Transverse colon (tissue), 4 donors: ENCODE measurements at regions not wholly inside any gene's neighbourhood (a gene's known extent, or its start where the extent isn't known, plus 50 kb on each side); places are given as distances from the start of the nearest gene placed in this dataset.
A peak's percentile ranks its signal among the peaks of the same experiment; 100 is the strongest.

ENCODE experiments used
- DNase-seq: peaks from one replicate; pipeline ENCODE4 v3.0.0-alpha.2; 2019
- H3K27ac ChIP-seq, 4 donors: fragments of 200-600 bp; sonication (generic); 2 replicates each; pipeline ENCODE4 v1.5.1; 2016 to 2018; ENCODE audit warnings: inconsistent platforms in 4 of 4
- H3K27me3 ChIP-seq: fragments of 200-600 bp; sonication (generic); 2 replicates; pipeline ENCODE4 v1.5.1; 2017; ENCODE audit warnings: inconsistent platforms
- H3K36me3 ChIP-seq, 4 donors: fragments of 200-600 bp; sonication (generic); 2 replicates each; pipeline ENCODE4 v1.5.1; 2017 to 2019; ENCODE audit warnings: inconsistent platforms in 4 of 4
- H3K4me1 ChIP-seq, 4 donors: fragments of 200-600 bp; sonication (generic); 2 replicates each; pipeline ENCODE4 v1.5.1; 2017 to 2020; ENCODE audit warnings: inconsistent platforms in 4 of 4
- H3K4me3 ChIP-seq, 4 donors: fragments of 200-600 bp; sonication (generic); 1 replicate in 1 of 4; 2 replicates in 3 of 4; pipeline versions ENCODE4 v1.5.1 to v1.6.1; 2017 to 2019; ENCODE audit warnings: inconsistent platforms in 4 of 4
- H3K9me3 ChIP-seq, 2 donors: fragments of 200-600 bp; sonication (generic); 2 replicates each; pipeline ENCODE4 v1.5.1; 2017 to 2019; ENCODE audit warnings: inconsistent platforms in 2 of 2
- CTCF ChIP-seq, 5 experiments: fragments of 200-600 bp in 3 of 5; fragments of 450-650 bp in 2 of 5; sonication (generic) in 3 of 5; IDR thresholded peaks; 1 replicate in 2 of 5; 2 replicates in 3 of 5; pipeline ENCODE4 v1.5.1; 2016 to 2017; ENCODE audit warnings: antibody characterized with exemption in 5 of 5, inconsistent platforms in 3 of 5, mild to moderate bottlenecking in 2 of 5, moderate library complexity in 1 of 5
- EP300 ChIP-seq: sonication (generic); formaldehyde crosslinking; IDR thresholded peaks from one replicate; pipeline ENCODE4 v1.6.1; 2017; ENCODE audit warnings: antibody characterized with exemption, low read depth
- POLR2A ChIP-seq: fragments of 450-650 bp; IDR thresholded peaks from one replicate; pipeline ENCODE4 v1.6.1; 2016; ENCODE audit warnings: antibody characterized with exemption, mild to moderate bottlenecking, moderate library complexity
- POLR2AphosphoS5 ChIP-seq, 3 donors: sonication (generic); formaldehyde crosslinking; IDR thresholded peaks; one replicate each; pipeline ENCODE4 v1.6.1; 2016; ENCODE audit warnings: antibody characterized with exemption in 3 of 3
- WGBS, 2 donors: methylation state at CpG; one replicate each; pipeline ENCODE4 v1.1.5; 2018; ENCODE audit warnings: low coverage in 1 of 2; 5-methylcytosine and 5-hydroxymethylcytosine counted together
- in situ Hi-C, 4 donors: fragments of 200-750 bp; cut with MboI; loops; one replicate each; pipeline versions ENCODE4 v1.15.0 to v1.15.1; 2017; ENCODE audit warnings: low sequenced_read_pairs in 3 of 4, low pct_ligation_motif_present in 1 of 4, low pct_unique_long_range_greater_than_20kb in 1 of 4
- intact Hi-C: fragments of 100-400 bp; cut with DNase I; formaldehyde crosslinking; loops from one replicate; pipeline ENCODE4 v1.15.1; 2023; ENCODE audit warnings: low total_unique reads

DNA sequence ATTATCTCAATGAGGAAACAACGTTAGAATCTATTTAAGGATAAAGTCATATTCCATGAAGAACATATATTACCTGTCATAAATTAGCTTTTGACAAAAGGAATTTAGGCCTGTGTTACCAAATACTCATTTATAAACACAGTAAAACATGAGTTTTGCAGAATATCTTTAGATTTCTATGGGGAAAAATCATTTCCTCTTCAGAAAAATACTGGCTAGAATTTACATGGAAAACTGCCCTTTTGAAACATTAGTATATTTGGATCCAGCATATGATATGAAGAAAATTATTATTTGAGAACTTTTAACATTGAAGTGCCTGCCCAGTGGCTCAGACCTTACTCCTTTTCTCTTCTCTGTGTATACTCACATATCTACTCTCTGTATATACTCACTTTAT is 131.4 kb upstream of the NEIL3 start:
- Histone ChIP-seq H3K4me1 (no peaks in the 10 kb centered on the region), H3K27me3 (no peaks in the 10 kb centered on the region), H3K27ac (peak overlapping the region in 2 of 4 donors; percentile 36 to 37), H3K9me3 (no peaks in the 10 kb centered on the region), H3K4me3 (no peak overlapping the region), H3K36me3 (no peaks in the 10 kb centered on the region)
- WGBS, 2 donors, result 5 to 17% methylated on average over 1 of the region's 1 CpG
- intact Hi-C loops (no loop called here), in situ Hi-C loops (no loop called here)
- no peak for DNase-seq
- TF ChIP-seq POLR2AphosphoS5 (IDR thresholded peaks at IDR 0.05), result no peak
- TF ChIP-seq EP300, result no peak
- no peak for TF ChIP-seq POLR2A
- TF ChIP-seq CTCF (IDR thresholded peaks at IDR 0.05), result no peak

- Histone ChIP-seq H3K4me3 (no peak overlapping the region), H3K4me1 (no peaks in the 10 kb centered on the region), H3K36me3 (no peaks in the 10 kb centered on the region), H3K9me3 (no peaks in the 10 kb centered on the region), H3K27ac (no peak overlapping the region), H3K27me3 (no peaks in the 10 kb centered on the region)
- in situ Hi-C loops (no loop called here), intact Hi-C loops (no loop called here)
- no peak for DNase-seq
- TF ChIP-seq EP300 (no peak), POLR2A (no peak), POLR2AphosphoS5 (IDR thresholded peaks at IDR 0.05) (no peak), CTCF (IDR thresholded peaks at IDR 0.05) (no peak)
- whole genome bisulfite sequencing, 2 donors, result 54 to 73% methylated on average over 4 of the region's 4 CpGs
Measured at GRCh38 chr4:177182166-177182565, 127.5 kb upstream of the NEIL3 start.

- in situ Hi-C loops, result no loop called here
- Histone ChIP-seq H3K4me1 (no peaks in the 10 kb centered on the region), H3K27ac (no peak overlapping the region), H3K36me3 (no peaks in the 10 kb centered on the region), H3K27me3 (no peaks in the 10 kb centered on the region), H3K9me3 (no peaks in the 10 kb centered on the region), H3K4me3 (no peak overlapping the region)
- intact Hi-C loops, result no loop called here
- DNase-seq, result no peak
- TF ChIP-seq POLR2AphosphoS5 (IDR thresholded peaks at IDR 0.05), result no peak
- no peak for TF ChIP-seq POLR2A
- no peak for TF ChIP-seq CTCF (IDR thresholded peaks at IDR 0.05)
- TF ChIP-seq EP300, result no peak
- WGBS, 2 donors, result 89 to 100% methylated on average over 1 of the region's 1 CpG
Measured at GRCh38 chr4:177182728-177183127, 126.9 kb upstream of the NEIL3 start.

DNA sequence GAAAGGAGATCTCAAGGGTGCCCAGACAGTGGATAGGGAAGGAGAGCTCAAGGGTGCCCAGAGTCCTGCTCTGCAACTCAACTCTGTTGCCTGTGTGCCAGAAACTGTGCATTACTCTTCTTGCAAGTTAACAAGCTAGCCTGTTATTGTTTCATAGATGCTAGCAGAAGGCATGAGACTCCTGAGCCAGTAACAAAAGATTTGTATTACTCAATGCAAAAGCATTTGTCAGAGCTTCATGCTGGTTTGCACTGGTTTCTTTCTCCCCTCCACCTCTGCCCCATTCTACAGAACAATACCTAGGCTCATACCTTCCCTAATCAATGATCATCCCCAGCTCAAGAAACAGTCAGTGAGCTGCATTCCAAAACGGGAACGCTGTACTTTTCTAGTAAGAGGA is 124.5 kb upstream of the NEIL3 start:
- no peak for DNase-seq
- Histone ChIP-seq H3K9me3 (no peaks in the 10 kb centered on the region), H3K4me3 (no peak overlapping the region), H3K27ac (no peak overlapping the region), H3K27me3 (no peaks in the 10 kb centered on the region), H3K36me3 (no peaks in the 10 kb centered on the region), H3K4me1 (no peaks in the 10 kb centered on the region)
- in situ Hi-C loops (no loop called here), intact Hi-C loops (no loop called here)
- no peak for TF ChIP-seq POLR2A
- no peak for TF ChIP-seq EP300
- no peak for TF ChIP-seq POLR2AphosphoS5 (IDR thresholded peaks at IDR 0.05)
- no peak for TF ChIP-seq CTCF (IDR thresholded peaks at IDR 0.05)
- 56 to 66% methylated on average over 2 of the region's 2 CpGs for WGBS, 2 donors
